NCI-H146 (cell line): ENCODE measurements at regions not wholly inside any gene's neighbourhood (a gene's known extent, or its start where the extent isn't known, plus 50 kb on each side); places are given as distances from the start of the nearest gene placed in this dataset.
A peak's percentile ranks its signal among the peaks of the same experiment; 100 is the strongest.
"Not testable (repeated sequence)": the region's sequence is repeated elsewhere in the genome, so short reads cannot be mapped to it uniquely, and the experiment has no call there.

ENCODE experiments used
- DNase-seq: peaks from one replicate; lab custom pipeline; 2025; lab: John Stamatoyannopoulos, UW

DNA sequence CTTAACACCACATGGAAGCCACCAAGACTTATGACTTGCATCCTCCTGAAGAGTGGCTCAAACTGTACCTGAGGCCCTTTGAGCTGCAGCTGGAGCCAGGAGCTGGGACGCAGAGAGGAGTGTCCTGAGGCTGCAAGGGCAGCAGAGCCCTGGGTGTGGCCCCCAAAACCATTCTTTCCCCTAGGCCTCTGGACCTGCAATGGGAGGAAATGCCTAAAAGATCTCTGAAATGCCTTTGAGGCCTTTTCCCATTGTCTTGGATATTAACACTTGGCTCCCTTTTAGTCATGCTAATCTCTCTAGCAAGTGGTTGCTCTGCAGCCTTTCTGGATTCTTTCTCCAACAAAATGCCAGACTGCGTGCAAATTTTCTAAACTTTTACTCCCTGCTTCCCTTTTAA, 156.1 kb downstream of the SLC38A4 start:
- DNase-seq, result no peak

DNA sequence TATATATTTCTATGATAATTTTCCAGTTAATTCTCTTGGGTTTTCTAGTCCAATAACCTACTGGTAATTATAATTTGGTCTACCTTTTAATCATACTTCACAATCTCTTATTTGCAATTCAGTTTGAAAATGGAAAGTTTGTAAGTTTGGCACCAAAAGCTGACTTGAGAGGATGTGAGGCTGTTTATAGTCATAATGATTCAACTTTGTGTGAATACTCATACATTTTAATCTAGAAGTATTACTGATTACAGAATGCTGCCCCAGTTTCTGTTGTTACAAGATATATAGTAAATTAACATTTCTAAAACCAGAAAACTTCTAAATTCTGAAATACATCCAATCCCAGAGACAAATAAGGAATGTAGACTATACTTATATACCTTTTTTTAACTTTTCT, 158.2 kb downstream of the SLC38A4 start:
- DNase-seq, result no peak

- DNase-seq, result no peak
Observed at GRCh38 chr12:46664761-46665287, 161.0 kb downstream of the SLC38A4 start.

DNA sequence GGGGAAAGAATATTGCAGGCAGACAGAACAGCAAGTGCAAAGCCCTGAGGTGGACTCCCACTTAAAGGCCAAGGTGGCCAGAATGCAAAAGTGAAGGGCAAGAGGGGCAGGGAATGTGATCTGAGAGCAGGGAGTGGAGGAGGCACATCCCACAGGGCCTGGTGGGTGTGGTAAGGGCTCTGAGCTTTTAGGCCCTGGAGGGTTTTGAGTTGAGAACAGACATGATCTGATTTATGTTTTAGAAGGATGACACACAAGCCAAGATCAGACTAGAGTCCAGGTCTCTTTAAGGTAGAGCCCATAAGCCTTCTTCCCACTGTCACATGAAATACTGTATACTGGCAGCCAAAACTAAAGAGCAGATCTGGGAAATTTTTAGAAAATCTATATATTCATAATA, 162.5 kb downstream of the SLC38A4 start:
- no peak for DNase-seq

DNA sequence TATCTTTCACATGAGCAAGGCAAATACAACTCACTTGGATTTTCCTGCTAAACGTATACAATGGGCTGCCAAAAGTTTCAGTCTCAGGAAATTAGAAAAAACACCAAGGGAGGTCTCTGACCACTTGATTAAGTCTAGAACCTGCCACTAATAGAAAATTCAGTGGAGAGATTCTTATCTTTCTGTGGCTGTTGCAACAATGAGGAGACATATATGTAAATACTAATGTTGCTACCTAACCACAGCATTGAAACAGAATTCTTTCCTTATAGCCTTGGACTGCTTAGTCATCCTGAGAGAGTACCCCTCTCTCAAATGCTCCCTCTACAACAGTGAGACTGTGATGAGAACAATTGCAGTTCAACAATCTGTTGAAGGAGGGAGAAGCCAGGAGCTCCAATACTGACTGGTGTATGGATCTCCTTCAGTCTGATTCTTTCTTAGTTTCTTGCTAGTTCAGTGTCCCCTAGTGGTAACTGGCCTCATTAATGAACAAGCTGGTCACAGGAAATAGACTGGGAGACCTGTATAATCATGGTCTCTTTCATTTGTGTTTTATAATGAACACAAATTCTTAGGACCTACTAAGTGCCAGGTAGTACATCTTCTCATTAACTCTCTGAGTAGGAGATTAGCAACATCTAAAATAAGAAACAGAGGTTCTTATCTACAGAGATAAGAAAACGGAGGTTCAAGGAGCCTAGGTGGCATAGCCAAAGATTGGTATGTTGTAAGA, 164.5 kb downstream of the SLC38A4 start:
- peak; percentile 40 for DNase-seq

DNA sequence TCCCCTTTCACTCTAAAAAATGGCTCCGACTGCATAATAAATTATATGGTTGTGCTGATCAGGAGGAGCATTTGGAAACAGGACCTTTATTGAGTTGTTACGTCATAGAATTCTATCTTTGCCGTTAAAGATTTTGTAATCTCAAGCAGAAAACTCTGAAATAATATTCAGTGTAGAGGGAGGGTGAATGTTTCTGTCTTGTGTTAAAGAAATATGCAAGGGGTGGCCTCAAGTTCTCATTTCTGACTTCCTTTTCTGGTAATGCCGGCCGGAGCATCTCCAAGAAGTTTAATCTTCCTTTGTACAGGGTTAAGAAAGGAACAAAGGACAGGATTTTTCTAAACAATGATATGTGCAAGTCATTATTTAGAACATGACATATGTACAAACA, 165.1 kb downstream of the SLC38A4 start:
- no peak for DNase-seq

DNA sequence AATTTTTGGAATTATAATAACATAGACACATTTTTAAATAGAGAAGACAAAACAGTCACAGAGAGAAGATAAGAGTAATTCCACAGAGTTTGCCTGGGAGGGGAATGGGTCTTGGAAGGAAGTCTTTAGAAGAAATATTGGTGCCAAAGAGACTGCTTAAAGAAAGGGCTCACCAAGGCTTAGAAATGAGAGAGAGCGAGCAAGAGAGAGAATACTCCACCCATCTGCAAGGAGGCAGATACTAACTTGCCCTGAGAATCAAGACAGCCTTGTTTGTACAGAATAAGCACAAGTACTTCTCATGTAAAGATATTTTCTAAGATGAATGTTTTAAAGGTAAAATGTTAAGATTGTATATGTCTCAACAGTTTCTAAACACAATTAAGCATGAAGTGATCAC, 165.5 kb downstream of the SLC38A4 start:
- no peak for DNase-seq

- DNase-seq, result no peak
Observed at GRCh38 chr12:46659824-46660223, 166.0 kb downstream of the SLC38A4 start.

GRCh38 chr12:46659032-46659650, 166.7 kb downstream of the SLC38A4 start:
- DNase-seq, result no peak

DNA sequence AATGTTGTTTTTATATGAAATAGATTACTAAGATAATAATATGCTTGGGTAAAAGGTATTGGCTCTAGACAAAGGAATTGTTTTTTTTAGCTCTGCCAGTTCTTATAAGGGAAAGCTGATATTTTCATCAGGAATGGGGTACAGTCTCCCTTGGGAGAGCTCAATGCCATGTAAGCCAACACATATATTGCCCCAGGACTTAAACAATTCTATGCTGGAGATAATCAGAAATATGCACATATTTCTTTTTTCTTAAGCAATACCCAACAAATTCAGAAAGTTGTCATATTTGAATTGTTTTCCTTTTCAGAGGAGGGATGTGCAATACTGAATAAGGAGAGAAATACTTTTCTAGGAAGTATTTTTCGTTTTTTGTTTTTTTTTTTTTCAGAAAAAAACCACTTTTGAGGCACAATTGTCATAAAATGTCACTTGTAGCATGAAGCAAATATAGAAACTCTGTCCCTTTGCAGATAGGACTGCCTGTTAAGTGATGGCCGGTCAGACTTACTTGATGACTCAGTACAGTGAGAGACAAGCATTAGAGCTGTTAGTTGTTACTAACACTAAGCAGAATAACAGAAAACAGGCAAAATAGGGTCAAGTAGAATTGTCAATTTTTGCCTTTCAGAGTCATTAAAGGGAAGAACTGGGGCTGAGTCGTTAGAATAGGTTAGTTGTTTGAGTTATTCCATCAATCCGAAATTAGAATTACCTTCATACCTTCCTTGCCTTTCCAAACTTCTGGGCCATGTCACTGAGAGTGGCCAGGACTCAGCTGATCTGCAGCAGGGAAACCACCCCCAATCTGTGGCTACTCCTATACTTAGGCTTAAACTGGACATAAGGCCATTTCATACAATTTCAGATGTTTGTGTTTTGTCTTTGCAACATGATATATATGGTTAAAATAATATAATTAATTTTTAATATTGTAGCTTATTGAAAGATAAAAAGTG, 168.1 kb downstream of the SLC38A4 start:
- no peak for DNase-seq

DNA sequence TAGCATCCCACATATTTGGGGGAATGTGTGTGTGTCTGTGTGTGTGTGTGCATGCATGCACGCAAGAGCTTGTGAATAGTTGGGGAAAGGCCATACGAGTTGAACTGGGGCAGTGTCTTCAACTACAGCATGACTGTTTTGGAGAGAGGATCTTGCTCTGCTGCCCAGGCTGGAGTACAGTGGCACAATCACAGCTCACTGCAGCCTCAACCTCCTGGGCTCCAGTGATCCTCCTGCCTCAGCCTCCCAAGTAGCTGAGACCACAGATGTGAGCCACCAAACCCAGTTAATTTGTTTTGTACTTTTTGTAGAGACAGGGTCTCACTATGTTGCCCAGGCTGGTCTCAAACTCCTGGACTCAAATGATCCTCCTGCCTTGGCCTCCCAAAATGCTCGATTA, 169.8 kb downstream of the SLC38A4 start:
- not testable (repeated sequence) for DNase-seq

DNA sequence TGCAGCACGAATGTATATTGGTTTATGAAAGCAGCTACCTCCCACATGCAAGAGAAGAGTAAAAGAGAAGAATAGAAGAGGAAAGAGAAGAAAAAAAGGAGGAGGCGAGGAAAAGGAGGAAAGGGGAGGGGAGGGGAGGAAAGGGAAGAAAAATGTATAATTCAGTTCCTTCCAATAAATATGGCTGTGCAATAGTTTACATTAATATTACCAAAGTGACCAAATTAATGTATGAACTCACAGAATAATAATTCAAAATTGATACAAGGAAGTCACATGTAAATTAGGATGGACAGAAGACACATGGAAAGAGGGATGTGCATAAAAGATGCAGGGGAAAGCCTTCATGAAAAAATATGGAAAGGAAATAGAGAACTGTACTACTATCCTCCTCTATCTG, 172.5 kb downstream of the SLC38A4 start:
- no peak for DNase-seq

DNA sequence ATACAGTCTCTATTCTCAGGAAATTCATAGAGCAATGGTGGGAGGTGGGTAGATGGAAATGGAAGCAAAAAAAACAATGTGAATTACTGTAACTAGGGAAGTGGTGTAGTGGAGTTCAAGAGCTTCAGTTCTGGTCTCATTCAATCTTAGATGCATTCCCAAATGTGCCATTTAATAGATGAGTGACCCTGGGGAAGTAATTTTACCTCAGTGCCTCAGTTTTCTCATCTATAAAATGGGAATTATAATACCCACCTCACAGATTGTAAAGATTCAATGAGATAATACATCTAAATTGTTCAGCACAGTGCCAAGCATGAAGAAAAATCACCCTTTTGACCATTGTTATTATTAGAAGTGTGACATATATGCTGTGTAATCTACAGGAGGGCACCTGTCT, 173.1 kb downstream of the SLC38A4 start:
- DNase-seq, result no peak

DNA sequence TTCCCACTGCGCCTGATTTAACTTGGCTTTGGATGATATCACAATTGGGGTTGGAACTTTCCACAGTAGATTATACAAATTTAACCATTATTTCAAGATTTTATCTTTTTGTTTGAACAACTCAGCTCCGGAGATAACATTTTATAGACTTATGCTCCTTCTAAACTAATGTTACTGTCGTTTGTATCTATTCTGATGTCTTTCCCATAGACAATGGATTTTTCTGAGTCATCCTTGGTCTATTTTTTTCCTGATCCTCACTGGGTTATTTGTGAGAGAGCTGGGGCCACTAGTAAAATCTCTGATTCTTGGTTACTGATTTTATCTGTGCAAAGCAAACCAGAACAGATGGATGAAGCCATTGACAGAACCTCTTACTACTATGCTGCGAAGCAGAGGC, 175.1 kb downstream of the SLC38A4 start:
- DNase-seq, result no peak

- DNase-seq, result no peak
Observed at GRCh38 chr12:46649433-46649832, 176.4 kb downstream of the SLC38A4 start.

GRCh38 chr12:46647034-46647433, 178.8 kb downstream of the SLC38A4 start:
- DNase-seq, result no peak

DNA sequence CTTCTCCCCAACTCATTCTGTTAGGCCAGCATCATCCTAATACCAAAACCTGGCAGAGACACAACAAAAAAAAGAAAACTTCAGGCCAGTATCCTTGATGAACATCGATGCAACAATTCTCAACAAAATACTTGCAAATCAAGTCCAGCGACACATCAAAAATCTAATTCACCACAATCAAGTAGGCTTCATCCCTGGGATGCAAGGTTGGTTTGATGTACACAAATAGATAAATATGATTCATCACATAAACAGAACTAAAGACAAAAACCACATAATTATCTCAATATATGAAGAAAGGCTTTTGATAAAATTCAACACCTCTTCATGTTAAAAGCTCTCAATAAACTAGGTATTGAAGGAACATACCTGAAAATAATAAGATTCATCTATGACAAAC, 184.1 kb downstream of the SLC38A4 start:
- DNase-seq, result not testable (repeated sequence)

DNA sequence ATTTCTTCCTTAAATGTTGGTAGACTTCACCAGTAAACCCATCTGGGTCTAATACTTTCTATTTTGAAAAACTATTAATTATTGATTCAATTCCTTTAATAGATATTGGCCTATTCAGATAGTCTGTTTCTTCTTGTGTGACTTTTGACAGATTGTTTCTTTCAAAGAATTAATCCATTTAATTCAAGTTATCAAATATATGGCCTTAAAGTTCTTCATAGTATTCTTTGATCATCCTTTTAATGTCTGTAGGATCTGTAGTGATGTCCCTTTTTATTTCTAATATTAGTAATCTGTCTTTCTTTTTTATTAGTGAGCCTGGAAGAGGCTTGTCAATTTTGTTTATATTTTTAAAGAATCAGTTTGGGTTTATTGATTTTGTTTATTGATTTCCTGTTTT, 190.0 kb downstream of the SLC38A4 start:
- no peak for DNase-seq

GRCh38 chr12:46629331-46630229, 196.2 kb downstream of the SLC38A4 start:
- DNase-seq, result no peak

GRCh38 chr12:46628176-46628575, 197.6 kb downstream of the SLC38A4 start:
- no peak for DNase-seq

DNA sequence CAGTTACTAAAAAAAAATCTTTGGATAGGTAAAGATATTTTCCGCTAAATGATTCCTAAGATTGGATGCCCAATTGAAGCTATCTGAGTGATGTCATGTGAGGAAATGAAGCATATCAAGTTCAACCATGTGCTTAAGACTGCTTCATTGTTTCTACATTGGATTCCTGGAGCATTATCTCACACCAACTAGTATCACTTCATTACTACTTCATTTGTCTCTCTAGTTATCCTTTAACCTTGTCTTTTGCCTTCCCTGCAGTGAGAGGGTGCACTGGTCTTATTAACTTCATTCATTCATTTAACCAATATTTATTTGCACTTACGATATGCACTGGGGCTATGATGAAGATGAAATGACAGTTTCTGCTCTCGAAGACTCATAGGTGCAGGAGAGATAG, 198.1 kb downstream of the SLC38A4 start:
- DNase-seq, result no peak
